Upper lobe of right lung (tissue), 1 donor: ENCODE measurements at regions not wholly inside any gene's neighbourhood (a gene's known extent, or its start where the extent isn't known, plus 50 kb on each side); places are given as distances from the start of the nearest gene placed in this dataset.

Experiments
- ATAC-seq: fragments of 200-7000 bp; cut with Tn5 transposase; one replicate; pipeline ENCODE4 v1.9.1; 2020; ENCODE audit warnings: mild to moderate bottlenecking, moderate library complexity
- DNase-seq: peaks from one replicate; pipeline ENCODE4 v3.0.0-alpha.2; 2020
- H3K27ac ChIP-seq: fragments of 200-600 bp; one replicate; pipeline ENCODE4 v1.8.0; 2022
- H3K27me3 ChIP-seq: fragments of 200-600 bp; one replicate; pipeline ENCODE4 v1.8.0; 2022; ENCODE audit warnings: mild to moderate bottlenecking
- H3K36me3 ChIP-seq: fragments of 200-600 bp; one replicate; pipeline ENCODE4 v1.8.0; 2022
- H3K4me1 ChIP-seq: fragments of 200-600 bp; one replicate; pipeline ENCODE4 v1.8.0; 2022
- H3K4me3 ChIP-seq: fragments of 200-600 bp; one replicate; pipeline ENCODE4 v1.8.0; 2022; ENCODE audit warnings: mild to moderate bottlenecking
- H3K9me3 ChIP-seq: fragments of 200-600 bp; one replicate; pipeline ENCODE4 v1.8.0; 2022
- CTCF ChIP-seq: fragments of 200-600 bp; IDR thresholded peaks from one replicate; pipeline ENCODE4 v1.8.0; 2022; ENCODE audit warnings: antibody characterized with exemption
- intact Hi-C: fragments of 100-400 bp; cut with DNase I; formaldehyde crosslinking; loops from one replicate; pipeline ENCODE4 v1.11.0; 2022
- donor health status: DM: no; HTN: yes; CAD: no; lungs with severe emphysema.

GRCh38 chr15:62549345-62549970, 384.4 kb upstream of the C2CD4B start:
- DNase-seq (no peak), ATAC-seq (peak; percentile 46)
- H3K4me1 ChIP-seq: peaks cover 18% of the 10 kb centered on the region
- peak; percentile 42 for TF ChIP-seq CTCF
- no peaks in the 10 kb centered on the region for H3K9me3 ChIP-seq
- H3K36me3 ChIP-seq: no peaks in the 10 kb centered on the region
- H3K27me3 ChIP-seq: no peaks in the 10 kb centered on the region
- no peak overlapping the region for H3K27ac ChIP-seq
- no peak overlapping the region for H3K4me3 ChIP-seq
- intact Hi-C loops: no loop called here

- intact Hi-C loops: no loop called here
- TF ChIP-seq CTCF: no peak
- no peaks in the 10 kb centered on the region for H3K9me3 ChIP-seq
- H3K27me3 ChIP-seq: no peaks in the 10 kb centered on the region
- H3K4me3 ChIP-seq: no peak overlapping the region
- H3K4me1 ChIP-seq: peaks cover 18% of the 10 kb centered on the region
- H3K36me3 ChIP-seq: no peaks in the 10 kb centered on the region
- no peak overlapping the region for H3K27ac ChIP-seq
- no peak for DNase-seq
- ATAC-seq: no peak
Measured at GRCh38 chr15:62550106-62550505, 385.0 kb upstream of the C2CD4B start.

GRCh38 chr15:62552444-62552843, 387.4 kb upstream of the C2CD4B start:
- no peak for TF ChIP-seq CTCF
- Histone ChIP-seq H3K27me3 (no peaks in the 10 kb centered on the region), H3K4me3 (no peak overlapping the region), H3K36me3 (no peaks in the 10 kb centered on the region), H3K9me3 (no peaks in the 10 kb centered on the region), H3K4me1 (no peaks in the 10 kb centered on the region), H3K27ac (no peak overlapping the region)
- no peak for DNase-seq
- intact Hi-C loops: no loop called here
- no peak for ATAC-seq

- Histone ChIP-seq H3K9me3 (no peaks in the 10 kb centered on the region), H3K36me3 (no peaks in the 10 kb centered on the region), H3K27me3 (no peaks in the 10 kb centered on the region), H3K27ac (no peak overlapping the region), H3K4me3 (no peak overlapping the region), H3K4me1 (no peaks in the 10 kb centered on the region)
- intact Hi-C loops: no loop called here
- ATAC-seq (no peak), DNase-seq (no peak)
- TF ChIP-seq CTCF: no peak
Measured at GRCh38 chr15:62553911-62554563, 389.0 kb upstream of the C2CD4B start.

GRCh38 chr15:62558640-62559380, 393.7 kb upstream of the C2CD4B start:
- H3K27me3 ChIP-seq: no peaks in the 10 kb centered on the region
- H3K27ac ChIP-seq: no peak overlapping the region
- H3K9me3 ChIP-seq: no peaks in the 10 kb centered on the region
- no peak for TF ChIP-seq CTCF
- ATAC-seq (peak; percentile 63), DNase-seq (no peak)
- peaks cover 9% of the 10 kb centered on the region for H3K4me1 ChIP-seq
- intact Hi-C loops: no loop called here
- no peak overlapping the region for H3K4me3 ChIP-seq
- H3K36me3 ChIP-seq: no peaks in the 10 kb centered on the region
